Progenitor cell of endocrine pancreas (in vitro differentiated cells): ENCODE measurements at regions not wholly inside any gene's neighbourhood (a gene's known extent, or its start where the extent isn't known, plus 50 kb on each side); places are given as distances from the start of the nearest gene placed in this dataset.

Source experiments
- DNase-seq: peaks from one replicate; pipeline ENCODE4 v3.0.0; 2021; ENCODE audit warnings: low spot score; ENCODE audit not compliant: unreplicated experiment
- H3K27ac Mint-ChIP-seq: 2 replicates; pipeline ENCODE4 v1.8.0; 2021; ENCODE audit warnings: mild to moderate bottlenecking, moderate library complexity, mixed read lengths
- H3K27me3 Mint-ChIP-seq: 2 replicates; pipeline ENCODE4 v1.8.0; 2021; ENCODE audit warnings: mixed read lengths
- H3K36me3 Mint-ChIP-seq: 2 replicates; pipeline ENCODE4 v1.8.0; 2022; ENCODE audit warnings: mixed read lengths; ENCODE audit not compliant: insufficient read depth
- H3K4me1 Mint-ChIP-seq: 2 replicates; pipeline ENCODE4 v1.8.0; 2021; ENCODE audit warnings: low read depth, mixed read lengths
- H3K4me3 Mint-ChIP-seq: 2 replicates; pipeline ENCODE4 v1.8.0; 2021; ENCODE audit warnings: low read depth, mild to moderate bottlenecking, moderate library complexity, mixed read lengths
- H3K9me3 Mint-ChIP-seq: 2 replicates; pipeline ENCODE4 v1.8.0; 2021; ENCODE audit warnings: low read depth, mixed read lengths
- TF ChIP-seq, protein P1 (sequence below): fragments of 200-600 bp; sonication (generic); IDR thresholded peaks from one replicate; pipeline ENCODE4 v1.5.0; 2021; ENCODE audit warnings: antibody characterized with exemption, mild to moderate bottlenecking; ENCODE audit not compliant: unreplicated experiment

- Mint-ChIP-seq H3K4me1 (peaks cover 23% of the 10 kb centered on the region), H3K27me3 (peaks cover 9% of the 10 kb centered on the region), H3K36me3 (no peaks in the 10 kb centered on the region), H3K9me3 (no peaks in the 10 kb centered on the region), H3K27ac (no peak overlapping the region), H3K4me3 (no peak overlapping the region)
- TF ChIP-seq, protein P1, sequence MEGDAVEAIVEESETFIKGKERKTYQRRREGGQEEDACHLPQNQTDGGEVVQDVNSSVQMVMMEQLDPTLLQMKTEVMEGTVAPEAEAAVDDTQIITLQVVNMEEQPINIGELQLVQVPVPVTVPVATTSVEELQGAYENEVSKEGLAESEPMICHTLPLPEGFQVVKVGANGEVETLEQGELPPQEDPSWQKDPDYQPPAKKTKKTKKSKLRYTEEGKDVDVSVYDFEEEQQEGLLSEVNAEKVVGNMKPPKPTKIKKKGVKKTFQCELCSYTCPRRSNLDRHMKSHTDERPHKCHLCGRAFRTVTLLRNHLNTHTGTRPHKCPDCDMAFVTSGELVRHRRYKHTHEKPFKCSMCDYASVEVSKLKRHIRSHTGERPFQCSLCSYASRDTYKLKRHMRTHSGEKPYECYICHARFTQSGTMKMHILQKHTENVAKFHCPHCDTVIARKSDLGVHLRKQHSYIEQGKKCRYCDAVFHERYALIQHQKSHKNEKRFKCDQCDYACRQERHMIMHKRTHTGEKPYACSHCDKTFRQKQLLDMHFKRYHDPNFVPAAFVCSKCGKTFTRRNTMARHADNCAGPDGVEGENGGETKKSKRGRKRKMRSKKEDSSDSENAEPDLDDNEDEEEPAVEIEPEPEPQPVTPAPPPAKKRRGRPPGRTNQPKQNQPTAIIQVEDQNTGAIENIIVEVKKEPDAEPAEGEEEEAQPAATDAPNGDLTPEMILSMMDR = no peak
- DNase-seq = no peak
Measured at GRCh38 chr2:43126817-43127207, 99.6 kb downstream of the ZFP36L2 start.

- Mint-ChIP-seq H3K27me3 (peaks cover 9% of the 10 kb centered on the region), H3K9me3 (no peaks in the 10 kb centered on the region), H3K4me1 (peaks cover 12% of the 10 kb centered on the region), H3K27ac (no peak overlapping the region), H3K4me3 (no peak overlapping the region), H3K36me3 (no peaks in the 10 kb centered on the region)
- no peak for DNase-seq
- TF ChIP-seq, protein P1 = no peak
Measured at GRCh38 chr2:43125090-43125998, 101.1 kb downstream of the ZFP36L2 start.

DNA sequence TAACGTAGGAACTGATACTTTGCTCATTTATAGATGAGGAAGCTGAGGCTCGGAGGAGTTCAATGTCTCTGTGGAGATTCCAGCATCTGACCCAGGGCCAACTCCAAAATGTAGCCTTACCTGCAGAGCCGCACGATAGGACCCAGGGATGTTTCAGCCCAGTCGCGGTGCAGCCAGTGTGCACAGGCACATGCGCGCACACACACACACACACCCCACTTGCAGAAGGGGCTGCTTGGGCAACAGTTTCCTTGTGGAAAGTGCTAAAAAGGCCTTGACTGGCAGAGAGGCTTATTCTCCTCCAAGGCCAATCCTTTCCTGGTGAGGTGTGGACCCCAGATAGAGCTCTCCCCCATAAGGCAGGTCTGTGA, 101.7 kb downstream of the ZFP36L2 start:
- no peak overlapping the region for H3K27ac Mint-ChIP-seq
- no peaks in the 10 kb centered on the region for H3K36me3 Mint-ChIP-seq
- TF ChIP-seq, protein P1 = no peak
- H3K4me1 Mint-ChIP-seq = peaks cover 8% of the 10 kb centered on the region
- H3K4me3 Mint-ChIP-seq = no peak overlapping the region
- peaks cover 2% of the 10 kb centered on the region for H3K9me3 Mint-ChIP-seq
- DNase-seq = no peak
- peaks cover 9% of the 10 kb centered on the region for H3K27me3 Mint-ChIP-seq

- H3K4me1 Mint-ChIP-seq = peaks cover 6% of the 10 kb centered on the region
- H3K4me3 Mint-ChIP-seq = peak overlapping the region; percentile 26
- no peak overlapping the region for H3K27ac Mint-ChIP-seq
- DNase-seq = no peak
- TF ChIP-seq, protein P1 = no peak
- peaks cover 5% of the 10 kb centered on the region for H3K9me3 Mint-ChIP-seq
- H3K36me3 Mint-ChIP-seq = no peaks in the 10 kb centered on the region
- H3K27me3 Mint-ChIP-seq = peaks cover 9% of the 10 kb centered on the region
Measured at GRCh38 chr2:43123981-43124686, 102.3 kb downstream of the ZFP36L2 start.

DNA sequence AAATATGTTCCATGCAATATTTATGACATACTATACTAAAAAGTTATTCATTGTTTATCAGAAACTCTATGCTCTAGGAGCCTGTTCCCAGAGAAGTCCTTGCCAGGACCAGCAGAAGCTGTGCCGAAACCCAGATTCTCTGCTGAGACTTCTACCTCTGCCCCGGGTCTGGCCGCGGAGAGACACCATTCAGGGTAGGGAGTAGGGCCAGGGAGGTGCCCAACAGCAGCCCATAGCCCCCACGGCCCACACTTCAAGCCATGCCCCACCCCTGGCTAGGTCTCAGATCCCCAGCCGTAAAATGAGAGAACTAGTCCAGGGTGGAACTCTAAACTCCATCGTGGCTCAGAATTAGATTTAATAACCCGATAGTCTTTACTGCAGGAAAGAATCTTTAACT, 102.9 kb downstream of the ZFP36L2 start:
- Mint-ChIP-seq H3K36me3 (no peaks in the 10 kb centered on the region), H3K27me3 (peaks cover 5% of the 10 kb centered on the region), H3K9me3 (peaks cover 9% of the 10 kb centered on the region), H3K4me1 (peaks cover 2% of the 10 kb centered on the region), H3K4me3 (no peak overlapping the region), H3K27ac (no peak overlapping the region)
- TF ChIP-seq, protein P1 = no peak
- no peak for DNase-seq
